NOMO-1 treated with DMSO at 0.1 percent for 48 hours (cell line): ENCODE measurements at regions not wholly inside any gene's neighbourhood (a gene's known extent, or its start where the extent isn't known, plus 50 kb on each side); places are given as distances from the start of the nearest gene placed in this dataset.

ENCODE experiments used
- DNase-seq: peaks from one replicate; lab custom pipeline; 2025; ENCODE audit not compliant: unreplicated experiment; lab: John Stamatoyannopoulos, UW

DNA sequence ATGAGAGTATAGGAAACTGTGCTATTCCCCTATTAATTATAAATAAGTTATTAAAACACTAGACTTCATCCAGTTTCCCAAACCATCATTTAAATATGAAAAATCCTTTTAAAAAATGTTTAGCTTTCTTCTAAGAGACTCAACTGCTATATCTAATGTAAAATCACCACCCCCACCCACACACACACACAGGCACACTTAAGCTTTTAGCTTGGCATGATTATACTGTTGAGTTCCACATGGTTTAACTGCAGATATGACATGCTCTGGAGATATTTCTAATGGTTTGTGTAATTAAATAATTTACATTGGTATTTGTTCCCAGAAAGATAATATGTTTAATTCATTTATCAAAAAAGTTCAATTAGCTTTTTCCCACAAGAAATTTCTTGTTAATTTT, 1700.1 kb upstream of the SLC10A2 start:
- no peak for DNase-seq

DNA sequence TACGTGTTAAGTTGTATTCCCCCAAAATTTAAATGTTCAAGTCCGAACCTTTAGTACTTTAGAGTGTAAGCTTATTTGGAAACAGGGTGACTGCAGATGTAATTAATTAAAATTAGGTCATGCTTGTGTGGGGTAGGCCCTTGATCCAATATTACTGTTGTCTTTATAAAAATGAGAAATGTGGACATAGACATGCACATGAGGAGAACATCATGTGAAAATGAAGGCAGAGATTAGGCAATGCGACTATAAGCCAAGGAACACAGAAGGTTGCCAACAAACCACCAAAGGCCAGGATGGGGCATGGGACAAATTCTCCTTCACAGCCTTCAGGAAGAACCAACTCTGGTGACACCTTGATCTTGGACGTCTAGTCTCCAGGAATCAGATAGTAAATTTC, 1698.4 kb upstream of the SLC10A2 start:
- no peak for DNase-seq

DNA sequence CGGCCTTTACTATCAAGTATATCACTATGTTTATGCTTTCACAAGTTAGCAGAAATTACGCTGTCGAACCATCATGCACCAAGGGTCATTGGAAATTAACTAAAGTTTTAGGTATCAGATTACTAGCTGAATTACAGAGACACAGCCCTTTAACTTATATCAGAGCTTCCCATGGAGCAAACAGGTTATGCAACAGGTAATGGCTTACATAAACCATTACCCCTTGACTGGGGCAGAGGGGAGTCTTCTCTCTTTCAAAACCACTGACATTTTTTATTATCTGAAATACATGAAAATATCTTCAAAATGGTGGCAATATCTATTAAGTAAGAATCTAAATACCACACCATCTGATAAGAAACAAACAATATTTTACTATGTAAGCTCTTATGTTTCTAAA, 1692.9 kb upstream of the SLC10A2 start:
- DNase-seq, result no peak

DNA sequence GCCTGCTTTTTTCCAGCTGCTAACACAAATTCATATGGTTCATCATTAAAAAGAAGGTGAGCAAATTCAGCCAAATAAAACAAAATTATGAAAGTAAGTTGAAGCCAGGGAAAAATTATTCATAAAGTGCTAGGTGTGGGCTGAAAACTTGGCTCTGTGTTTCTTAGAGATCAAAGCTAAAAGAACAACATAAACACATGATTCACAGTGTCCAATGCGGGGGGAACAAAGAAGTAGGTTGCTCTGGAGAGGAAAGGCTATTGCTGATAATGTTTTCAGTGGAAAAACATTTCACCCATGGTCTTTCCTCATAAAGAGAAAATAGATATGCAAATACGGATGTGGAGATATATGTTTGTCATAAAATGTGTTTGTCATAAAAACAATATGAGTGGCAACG, 1691.5 kb upstream of the SLC10A2 start:
- DNase-seq, result no peak

DNA sequence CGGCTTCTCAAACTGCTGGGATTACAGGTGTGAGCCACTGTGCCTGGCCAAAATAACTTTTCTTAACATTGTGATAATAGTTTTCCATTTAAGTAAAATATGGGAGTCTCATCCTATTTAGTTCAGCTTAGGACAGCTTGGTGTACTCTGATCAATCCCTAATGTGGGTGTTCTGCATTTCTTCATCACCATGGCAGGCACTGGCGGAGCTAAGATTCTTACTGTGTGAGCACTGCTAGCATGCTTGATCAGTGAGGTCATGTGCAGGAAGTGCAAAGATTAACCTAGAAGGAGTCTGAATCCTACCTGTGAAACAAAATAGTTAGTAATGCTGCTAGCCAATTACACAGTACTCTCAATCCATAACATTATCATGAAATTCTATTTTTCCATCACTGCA, 1684.2 kb upstream of the SLC10A2 start:
- DNase-seq, result no peak

DNA sequence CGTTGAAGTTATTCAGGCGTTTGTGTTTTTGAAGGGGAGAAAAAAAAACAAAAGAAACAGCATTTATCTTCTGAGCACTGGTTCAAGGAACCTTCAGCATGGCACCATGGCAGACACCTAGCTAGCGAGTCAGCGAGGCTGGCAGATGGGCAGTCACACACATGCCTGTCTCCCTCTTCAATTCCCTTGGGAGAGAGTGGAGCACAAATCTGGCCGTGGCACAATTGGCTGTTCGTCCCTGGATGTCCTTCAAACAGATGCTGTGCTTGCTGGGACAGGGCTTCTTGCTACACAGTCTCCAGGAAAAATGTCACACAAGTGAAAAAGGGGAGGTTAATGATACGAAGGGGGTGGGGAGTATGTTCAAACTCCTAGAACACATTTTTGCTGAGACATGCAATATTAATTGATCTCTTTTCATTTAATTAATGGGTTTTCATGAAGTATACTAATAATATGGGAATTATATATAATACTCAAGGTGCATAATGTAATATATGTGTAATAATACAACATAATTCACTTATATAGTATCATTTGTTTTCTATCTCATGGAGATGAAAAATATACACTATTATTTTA, 1674.5 kb upstream of the SLC10A2 start:
- no peak for DNase-seq

DNA sequence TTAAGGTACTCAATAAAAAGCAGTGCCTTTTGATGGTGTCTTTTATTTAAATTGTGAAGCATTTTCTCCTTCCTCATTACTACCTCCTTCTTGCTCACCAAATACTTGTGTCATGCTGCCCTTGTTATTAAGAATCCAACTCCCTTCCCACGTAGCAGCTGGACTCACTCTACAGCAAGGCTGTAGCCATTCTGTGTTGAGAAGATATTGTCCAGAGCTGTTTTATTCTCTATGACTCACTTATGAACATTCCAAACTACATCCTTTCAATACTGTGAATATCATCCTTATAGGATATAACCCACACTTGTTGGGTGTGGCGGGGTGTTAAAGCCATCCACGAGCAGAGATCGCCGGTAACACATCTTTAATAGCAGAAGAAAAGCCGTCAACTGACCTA, 1671.5 kb upstream of the SLC10A2 start:
- DNase-seq, result no peak

DNA sequence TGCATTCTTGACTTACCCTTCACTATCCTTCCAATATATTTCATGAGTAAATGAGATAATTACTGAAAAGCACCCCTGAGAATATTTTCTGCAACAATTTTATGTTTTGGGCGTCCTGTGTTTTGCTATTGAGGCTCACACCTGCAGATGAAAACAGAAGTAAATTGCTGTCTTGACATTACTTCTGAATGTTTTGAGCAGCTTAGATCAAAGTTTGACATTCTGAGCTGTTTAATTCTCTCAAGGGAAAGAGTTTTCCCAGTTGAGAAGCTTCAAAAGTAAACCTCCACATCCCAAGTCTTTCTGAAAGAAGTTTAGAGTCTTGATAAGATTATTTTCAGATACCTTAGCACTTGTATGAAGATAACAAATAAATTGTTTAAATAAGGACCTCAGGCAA, 1667.2 kb upstream of the SLC10A2 start:
- no peak for DNase-seq

DNA sequence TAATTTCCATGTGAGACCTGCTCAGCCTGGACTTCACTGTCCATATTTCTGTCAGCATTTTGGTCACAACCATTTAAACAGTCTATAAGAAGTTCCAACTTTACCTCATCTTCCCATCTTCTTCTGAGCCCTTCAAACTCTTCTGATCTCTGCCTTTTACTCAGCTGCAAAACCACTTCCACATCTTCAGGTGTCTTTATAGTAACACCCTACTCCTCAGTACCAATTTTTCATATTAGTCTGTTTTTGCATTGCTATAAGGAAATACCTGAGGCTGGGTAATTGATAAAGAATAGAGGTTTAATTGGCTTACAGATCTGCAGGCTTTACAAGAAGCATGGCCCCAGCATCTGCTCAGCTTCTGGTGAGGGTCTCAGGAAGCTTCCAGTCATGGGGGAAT, 1648.9 kb upstream of the SLC10A2 start:
- no peak for DNase-seq

DNA sequence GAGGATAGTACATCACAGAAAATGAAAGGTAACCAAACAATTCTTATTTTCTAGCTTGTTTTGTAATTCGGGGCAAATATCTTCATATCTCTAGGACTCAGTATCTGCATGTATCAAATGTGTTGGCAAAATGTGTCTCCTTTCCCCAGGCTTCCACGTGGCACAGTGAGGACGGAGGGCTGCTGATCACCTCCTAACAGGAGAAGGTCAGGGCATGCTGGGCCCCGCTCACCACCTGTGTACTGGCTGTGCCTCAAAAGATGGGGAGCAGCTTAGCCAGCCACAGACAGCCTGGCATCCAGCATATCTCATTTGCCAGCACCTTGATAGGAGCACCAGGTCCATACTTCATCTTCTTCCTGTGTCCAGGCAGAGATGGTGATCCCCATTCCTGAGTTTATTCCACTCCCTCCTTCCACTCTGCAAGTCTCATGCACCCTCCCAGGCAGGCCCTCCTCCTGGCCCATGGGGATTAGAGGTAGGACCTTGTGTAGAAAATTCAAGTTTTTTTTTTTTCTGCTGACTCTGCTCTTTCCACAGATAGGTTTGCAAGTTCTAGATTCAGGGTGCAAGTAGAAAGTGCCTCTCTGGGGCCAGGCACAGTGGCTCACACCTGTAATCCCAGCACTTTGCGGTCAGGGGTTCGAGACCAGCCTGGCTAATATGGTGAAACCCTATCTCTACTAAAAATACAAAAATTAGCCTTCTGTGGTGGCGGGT, 1639.0 kb upstream of the SLC10A2 start:
- no peak for DNase-seq

DNA sequence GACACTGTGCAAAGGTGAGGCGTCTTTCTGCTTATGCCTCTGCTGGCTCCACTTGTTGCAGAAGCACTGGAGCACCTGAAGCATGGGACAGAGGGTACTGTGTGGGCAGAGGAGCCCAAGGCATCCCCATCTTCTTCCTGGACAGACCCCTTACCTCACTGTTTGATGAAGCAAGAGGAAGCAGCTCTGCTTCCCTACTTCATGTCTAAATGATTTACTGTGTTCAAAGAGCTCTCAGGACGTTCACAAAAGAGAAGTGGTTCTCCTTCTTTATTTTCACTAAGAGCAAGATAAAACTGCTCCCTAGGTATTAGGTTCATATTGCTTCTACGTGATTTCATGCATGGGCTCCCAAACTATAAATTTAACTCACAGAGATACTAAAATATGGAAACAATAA, 1635.4 kb upstream of the SLC10A2 start:
- DNase-seq, result peak; percentile 42

DNA sequence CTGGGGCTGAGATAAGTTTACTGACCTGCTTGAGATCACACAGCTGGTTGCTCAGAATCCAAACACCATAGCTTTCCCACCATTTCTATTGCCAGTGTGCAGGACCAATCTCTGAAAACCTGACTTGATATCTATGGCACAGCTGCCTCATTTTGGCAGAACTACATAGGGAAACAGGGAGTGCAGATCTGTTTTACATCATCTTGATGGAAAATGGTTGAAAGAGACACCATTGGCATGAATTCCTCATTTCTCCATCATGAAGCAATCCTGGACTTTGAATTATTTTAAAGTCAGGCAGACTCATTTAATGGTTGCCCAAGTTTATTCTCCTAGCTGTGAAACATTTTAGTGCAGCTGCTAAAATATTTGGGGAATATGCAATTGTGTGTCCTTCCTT, 1628.2 kb upstream of the SLC10A2 start:
- no peak for DNase-seq

DNA sequence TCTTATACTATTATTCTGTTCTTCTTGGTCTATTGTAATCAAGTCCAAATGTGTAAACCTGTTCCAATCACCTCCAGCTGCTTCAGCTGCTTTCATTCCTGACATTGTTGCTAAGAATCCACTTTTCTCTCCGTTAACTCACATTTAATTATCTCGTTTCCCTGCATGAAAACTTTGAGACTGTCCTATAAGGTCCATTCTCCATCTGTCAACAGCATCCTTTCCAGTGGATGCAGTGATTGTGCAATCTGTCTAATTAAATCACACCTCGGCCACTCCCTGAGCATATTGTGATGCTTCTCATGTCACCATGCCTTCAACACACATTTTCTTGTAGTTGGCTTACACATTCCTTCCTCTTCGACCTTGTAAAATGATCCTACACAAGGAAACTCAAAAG, 1626.9 kb upstream of the SLC10A2 start:
- DNase-seq, result no peak

DNA sequence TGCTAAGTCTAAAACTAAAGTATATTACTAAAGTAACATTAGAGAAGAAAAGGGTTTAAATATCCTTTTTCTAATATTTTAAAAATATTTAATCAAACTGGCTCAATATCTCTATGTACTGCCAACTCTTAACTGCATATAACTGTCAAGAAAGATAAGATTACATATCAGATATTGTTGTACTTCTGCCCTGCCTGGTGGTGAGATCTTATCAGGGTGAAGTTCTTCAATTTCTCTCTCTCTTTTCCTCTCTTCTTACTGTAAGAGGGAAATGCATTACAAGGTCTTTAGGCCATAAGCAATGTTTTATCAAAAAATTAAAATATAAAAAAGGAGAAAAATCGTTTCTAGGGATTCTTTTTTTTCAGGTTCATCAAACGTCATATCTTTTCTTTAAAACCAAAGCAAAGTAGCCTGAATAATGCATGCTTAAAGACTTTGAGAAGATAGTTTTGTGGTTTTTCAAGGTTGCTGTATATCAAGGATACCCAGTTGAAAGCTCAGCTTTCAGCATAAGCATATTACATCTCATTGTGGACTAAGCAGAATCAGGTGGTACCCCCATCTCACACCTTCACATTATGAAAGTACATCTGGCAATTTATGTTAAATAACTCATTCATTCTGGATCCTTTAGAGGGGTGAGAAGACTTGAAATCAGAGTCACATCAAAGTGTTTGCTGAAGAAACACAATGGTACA, 1625.7 kb upstream of the SLC10A2 start:
- no peak for DNase-seq

DNA sequence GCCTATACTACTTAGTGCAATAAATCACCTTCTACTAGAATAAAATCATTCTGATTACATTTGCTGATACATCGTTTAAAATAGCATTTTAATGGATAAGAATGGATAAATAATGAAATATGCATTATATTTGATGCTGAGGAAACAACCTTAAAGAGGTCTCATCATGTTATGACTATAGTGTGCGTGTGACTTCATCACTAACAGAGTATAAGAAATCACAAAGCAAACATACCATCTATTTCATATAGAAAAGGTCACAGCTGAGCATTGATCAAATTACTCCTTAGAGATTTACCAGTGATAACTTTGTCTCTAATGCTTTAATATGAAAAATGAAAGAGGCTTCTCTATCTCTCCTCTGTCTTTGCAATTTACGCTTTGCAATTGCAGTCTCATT, 1620.3 kb upstream of the SLC10A2 start:
- DNase-seq, result no peak

DNA sequence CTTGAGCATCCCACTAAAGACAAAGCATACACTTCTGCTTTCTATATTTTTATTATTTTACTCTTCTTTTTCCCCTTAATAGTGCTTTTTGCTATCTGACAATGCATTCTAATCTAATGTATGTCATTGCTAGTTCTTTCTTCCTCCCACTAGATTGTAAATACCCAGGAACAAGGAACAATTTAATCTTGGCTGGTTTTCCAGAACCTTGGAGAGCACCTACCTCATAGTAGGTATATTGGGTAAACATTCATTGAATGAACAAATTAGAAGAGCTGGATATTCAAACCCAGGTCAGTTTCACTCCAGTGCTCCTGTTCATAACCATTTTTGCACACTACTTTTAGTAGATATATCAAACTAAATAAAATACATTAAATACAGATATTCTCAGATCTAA, 1617.6 kb upstream of the SLC10A2 start:
- DNase-seq, result no peak

DNA sequence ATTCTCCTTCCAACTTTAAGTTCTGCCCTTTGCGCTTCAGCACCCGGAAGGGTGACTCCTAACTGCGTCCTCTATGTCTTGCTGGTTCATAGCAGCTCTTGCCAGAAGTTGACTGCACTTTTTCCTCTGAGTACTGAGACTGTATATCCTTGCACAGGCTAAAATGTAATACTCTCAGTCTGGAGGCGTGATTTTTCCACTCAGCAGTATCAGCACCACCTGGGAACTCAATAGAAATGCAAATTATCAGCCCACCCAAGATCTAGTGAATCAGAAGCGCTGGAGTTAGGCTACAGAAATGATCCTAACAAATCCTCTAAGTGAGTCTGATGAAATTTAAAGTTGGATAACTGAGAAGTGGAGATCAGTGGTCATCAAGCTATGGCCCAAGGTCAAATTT, 1611.9 kb upstream of the SLC10A2 start:
- DNase-seq, result no peak

DNA sequence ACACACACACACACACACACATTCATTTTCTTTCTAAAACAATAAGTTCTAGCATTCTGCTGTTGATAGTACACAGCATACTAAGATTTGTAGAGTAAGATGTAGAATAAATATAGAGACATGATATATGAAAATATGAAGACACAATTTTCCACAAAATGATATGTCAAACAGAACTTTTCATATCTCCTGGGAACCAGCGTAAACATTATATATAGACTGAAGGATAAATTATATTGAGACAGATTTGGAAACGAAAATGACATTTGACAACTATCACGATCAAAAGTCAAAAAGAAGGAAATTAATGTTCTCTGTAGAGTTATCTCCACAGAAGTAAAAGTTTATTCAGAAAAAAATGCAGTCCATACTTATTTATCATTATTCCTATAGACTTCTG, 1605.7 kb upstream of the SLC10A2 start:
- no peak for DNase-seq

DNA sequence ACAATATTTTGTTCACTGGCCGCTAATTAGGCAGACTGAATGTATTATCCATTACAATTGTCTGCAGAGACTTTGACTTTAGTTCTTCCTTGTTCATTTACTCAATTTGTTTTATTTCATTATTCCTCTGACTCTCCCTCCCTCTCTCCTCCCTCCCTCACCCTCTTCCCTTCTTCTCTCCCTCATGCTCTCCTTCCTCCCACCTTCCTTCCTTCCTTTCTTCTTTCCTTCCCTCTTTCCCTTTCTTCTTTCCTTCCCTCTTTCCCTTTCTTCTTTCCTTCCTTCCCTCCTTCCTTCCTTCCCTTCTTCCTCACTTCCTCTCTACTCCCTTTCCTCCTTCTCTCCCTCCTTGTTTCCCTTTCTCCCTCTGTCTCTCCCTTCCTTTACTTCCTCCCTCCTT, 1591.0 kb upstream of the SLC10A2 start:
- no peak for DNase-seq

DNA sequence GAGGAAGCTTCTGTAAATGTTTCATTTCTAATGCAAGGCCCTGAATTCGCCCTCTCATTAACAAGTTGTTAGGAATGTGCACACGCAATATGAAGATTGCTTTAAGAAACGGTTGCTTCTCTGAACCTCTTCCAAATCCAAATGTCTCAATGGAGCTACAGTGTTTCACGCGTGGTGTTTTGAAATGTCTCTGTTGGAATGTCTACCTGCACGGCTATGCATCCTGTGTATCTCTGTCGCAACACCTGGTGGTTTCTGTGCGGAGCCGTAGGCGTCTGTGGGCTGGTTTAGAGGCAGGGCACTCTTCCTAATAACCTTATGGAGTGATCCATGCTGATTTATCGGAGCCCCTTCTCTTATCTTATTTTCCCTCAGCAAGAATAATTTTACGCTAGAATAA, 1584.2 kb upstream of the SLC10A2 start:
- DNase-seq, result no peak

DNA sequence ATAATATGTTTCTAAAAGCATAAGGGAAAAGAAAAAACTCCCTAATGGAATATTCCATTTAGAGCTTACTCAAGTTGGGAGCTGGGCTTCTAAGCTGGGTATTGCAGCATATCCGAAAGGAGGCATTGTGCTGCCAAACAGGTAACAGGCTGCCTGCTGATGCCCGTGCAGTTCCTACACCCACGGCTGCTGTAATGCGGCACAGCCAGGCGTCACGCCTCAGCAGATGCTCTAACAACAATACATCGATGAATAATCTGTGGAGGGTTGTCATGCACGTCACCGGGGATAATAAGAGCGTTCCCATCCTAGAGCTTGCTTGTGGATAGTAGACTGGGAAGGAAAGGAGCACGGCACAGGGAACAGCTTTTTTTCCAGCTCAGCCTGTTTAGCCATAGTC, 1582.1 kb upstream of the SLC10A2 start:
- DNase-seq, result no peak

DNA sequence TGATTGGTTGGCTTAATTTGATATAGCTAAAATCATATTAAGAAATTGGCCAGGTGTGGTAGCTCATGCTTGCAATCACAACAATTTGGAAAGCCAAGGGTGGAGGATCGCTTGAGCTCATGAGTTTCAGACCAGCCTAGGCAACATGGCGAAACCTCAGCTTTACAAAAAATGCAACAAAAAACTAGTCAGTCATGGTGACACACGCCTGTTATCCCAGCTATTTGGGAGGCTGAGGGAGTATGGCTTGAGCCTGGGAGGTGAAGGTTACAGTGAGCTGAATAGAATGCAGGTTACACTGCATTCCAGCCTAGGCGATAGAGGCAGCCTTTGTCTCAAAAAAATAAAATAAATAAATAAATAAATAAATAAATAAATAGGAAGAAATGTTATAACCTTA, 1579.6 kb upstream of the SLC10A2 start:
- no peak for DNase-seq

DNA sequence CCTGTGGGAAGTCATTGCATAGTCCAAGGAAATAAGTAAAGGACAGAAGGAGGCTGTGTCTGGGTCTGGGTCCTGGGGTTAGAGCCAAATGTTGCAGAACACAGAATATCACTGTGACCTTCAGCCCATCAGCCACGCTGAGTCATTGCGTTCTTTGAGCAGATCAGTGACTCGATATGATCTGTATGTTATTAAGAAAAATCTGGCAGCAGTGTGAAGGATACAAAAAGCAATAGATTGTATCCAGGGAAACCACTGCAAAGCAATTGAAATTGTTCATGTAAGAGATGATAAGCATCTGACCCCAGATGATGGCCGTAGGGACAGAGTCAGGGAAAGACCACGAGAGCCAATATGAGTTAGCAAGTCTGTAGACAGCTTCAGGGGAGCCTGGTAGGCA, 1575.1 kb upstream of the SLC10A2 start:
- no peak for DNase-seq
